Stomach (tissue), 8 donors: ENCODE measurements at regions not wholly inside any gene's neighbourhood (a gene's known extent, or its start where the extent isn't known, plus 50 kb on each side); places are given as distances from the start of the nearest gene placed in this dataset.

Source experiments
- DNase-seq, 2 donors: peaks; one replicate each; pipeline versions ENCODE4 v3.0.0 to v3.0.0-alpha.2; 2013 to 2019
- H3K27ac ChIP-seq, 5 donors: fragments of 200-600 bp in 4 of 5; sonication (generic) in 4 of 5; one replicate each; pipeline ENCODE4 v1.5.1; 2013 to 2019; ENCODE audit warnings: mild to moderate bottlenecking in 1 of 5, moderate library complexity in 1 of 5
- H3K27me3 ChIP-seq, 3 donors: fragments of 200-600 bp; sonication (generic); one replicate each; pipeline ENCODE4 v1.5.1; 2017 to 2019; ENCODE audit warnings: mixed run types in 1 of 3
- H3K36me3 ChIP-seq, 4 donors: fragments of 200-600 bp; sonication (generic); 1 replicate in 3 of 4; 2 replicates in 1 of 4; pipeline ENCODE4 v1.5.1; 2016 to 2019
- H3K4me1 ChIP-seq, 4 donors: fragments of 200-600 bp; sonication (generic); one replicate each; pipeline ENCODE4 v1.5.1; 2016 to 2019
- H3K4me3 ChIP-seq, 4 donors: fragments of 200-600 bp; sonication (generic) in 3 of 4; one replicate each; pipeline ENCODE4 v1.5.1; 2016 to 2019; ENCODE audit warnings: mild to moderate bottlenecking in 1 of 4
- H3K9me3 ChIP-seq, 4 donors: fragments of 200-600 bp; sonication (generic); one replicate each; pipeline ENCODE4 v1.5.1; 2016 to 2019
- EP300 ChIP-seq: sonication (generic); formaldehyde crosslinking; IDR thresholded peaks from one replicate; pipeline ENCODE4 v1.6.1; 2017; ENCODE audit warnings: antibody characterized with exemption
- POLR2A ChIP-seq, 4 donors: fragments of 450-650 bp; IDR thresholded peaks; one replicate each; pipeline ENCODE4 v1.6.1; 2016; ENCODE audit warnings: antibody characterized with exemption in 4 of 4, control low read depth in 2 of 4, mild to moderate bottlenecking in 1 of 4, moderate library complexity in 1 of 4
- POLR2AphosphoS5 ChIP-seq, 3 donors: sonication (generic); formaldehyde crosslinking; IDR thresholded peaks; one replicate each; pipeline ENCODE4 v1.6.1; 2016; ENCODE audit warnings: antibody characterized with exemption in 3 of 3
- WGBS, 5 donors: extraction: QIAGEN DNeasy Blood & Tissue Kit in 3 of 5; methylation state at CpG; one replicate each; pipeline versions ENCODE4 v1.1.5 to v1.1.7; 2013 to 2018; 5-methylcytosine and 5-hydroxymethylcytosine counted together
- intact Hi-C: fragments of 100-400 bp; cut with DNase I; formaldehyde crosslinking; loops from one replicate; pipeline ENCODE4 v1.15.1; 2023; ENCODE audit warnings: low total_unique reads
- TF ChIP-seq, protein P1 (sequence below), 7 experiments: fragments of 450-650 bp in 4 of 7; fragments of 200-600 bp in 3 of 7; sonication (generic) in 3 of 7; IDR thresholded peaks; one replicate each; pipeline ENCODE4 v1.5.1; 2016 to 2019; ENCODE audit warnings: antibody characterized with exemption in 7 of 7, control low read depth in 2 of 7, mild to moderate bottlenecking in 1 of 7
- donor health status: healthy with polysubstance abuse.
- donor health status: Bipolar disorder and iron deficiency.
- donor health status: healthy.

DNA sequence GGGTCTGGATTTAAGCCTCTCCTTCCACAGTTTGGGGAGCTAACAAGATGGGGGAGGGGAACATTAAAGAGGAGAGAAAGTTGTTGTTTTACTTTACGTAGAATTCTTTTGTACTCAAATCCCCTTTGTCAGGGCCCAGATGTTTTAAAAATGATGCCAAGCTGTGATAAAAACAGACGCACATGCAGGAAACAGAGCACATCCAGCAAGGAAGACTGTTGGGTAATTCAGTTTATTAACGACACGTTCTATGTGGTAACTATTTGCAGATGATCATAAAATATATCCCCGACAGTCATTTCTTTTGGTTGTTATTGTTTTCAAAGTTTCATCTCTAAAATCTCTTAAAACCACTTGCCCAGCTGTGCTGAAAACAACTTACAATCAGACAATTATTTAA is 307.0 kb upstream of the PRDM1 start:
- no peaks in the 10 kb centered on the region for H3K36me3 ChIP-seq
- DNase-seq = no peak
- H3K4me1 ChIP-seq = no peaks in the 10 kb centered on the region
- H3K9me3 ChIP-seq = peaks cover 0 to 15% (median 12%) of the 10 kb centered on the region in 4 donors
- H3K27ac ChIP-seq = no peak overlapping the region
- intact Hi-C loops = no loop called here
- 62 to 77% (median 65%) methylated on average over 5 of the region's 5 CpGs for WGBS, 5 donors
- TF ChIP-seq, protein P1, sequence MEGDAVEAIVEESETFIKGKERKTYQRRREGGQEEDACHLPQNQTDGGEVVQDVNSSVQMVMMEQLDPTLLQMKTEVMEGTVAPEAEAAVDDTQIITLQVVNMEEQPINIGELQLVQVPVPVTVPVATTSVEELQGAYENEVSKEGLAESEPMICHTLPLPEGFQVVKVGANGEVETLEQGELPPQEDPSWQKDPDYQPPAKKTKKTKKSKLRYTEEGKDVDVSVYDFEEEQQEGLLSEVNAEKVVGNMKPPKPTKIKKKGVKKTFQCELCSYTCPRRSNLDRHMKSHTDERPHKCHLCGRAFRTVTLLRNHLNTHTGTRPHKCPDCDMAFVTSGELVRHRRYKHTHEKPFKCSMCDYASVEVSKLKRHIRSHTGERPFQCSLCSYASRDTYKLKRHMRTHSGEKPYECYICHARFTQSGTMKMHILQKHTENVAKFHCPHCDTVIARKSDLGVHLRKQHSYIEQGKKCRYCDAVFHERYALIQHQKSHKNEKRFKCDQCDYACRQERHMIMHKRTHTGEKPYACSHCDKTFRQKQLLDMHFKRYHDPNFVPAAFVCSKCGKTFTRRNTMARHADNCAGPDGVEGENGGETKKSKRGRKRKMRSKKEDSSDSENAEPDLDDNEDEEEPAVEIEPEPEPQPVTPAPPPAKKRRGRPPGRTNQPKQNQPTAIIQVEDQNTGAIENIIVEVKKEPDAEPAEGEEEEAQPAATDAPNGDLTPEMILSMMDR (IDR thresholded peaks at IDR 0.05) = no peak
- TF ChIP-seq POLR2AphosphoS5 (IDR thresholded peaks at IDR 0.05) (no peak), EP300 (no peak), POLR2A (IDR thresholded peaks at IDR 0.05) (no peak)
- H3K4me3 ChIP-seq = no peak overlapping the region
- H3K27me3 ChIP-seq = no peaks in the 10 kb centered on the region

- no peaks in the 10 kb centered on the region for H3K36me3 ChIP-seq
- no peak overlapping the region for H3K4me3 ChIP-seq
- H3K27me3 ChIP-seq = no peaks in the 10 kb centered on the region
- H3K4me1 ChIP-seq = no peaks in the 10 kb centered on the region
- WGBS, 5 donors = 84 to 94% (median 85%) methylated on average over 1 of the region's 1 CpG
- peaks cover 0 to 18% (median 12%) of the 10 kb centered on the region in 4 donors for H3K9me3 ChIP-seq
- no peak for DNase-seq
- intact Hi-C loops = no loop called here
- TF ChIP-seq POLR2A (IDR thresholded peaks at IDR 0.05) (no peak), EP300 (no peak), POLR2AphosphoS5 (IDR thresholded peaks at IDR 0.05) (no peak)
- TF ChIP-seq, protein P1 (IDR thresholded peaks at IDR 0.05) = no peak
- H3K27ac ChIP-seq = no peak overlapping the region
Observed at GRCh38 chr6:105775095-105775494, 311.0 kb upstream of the PRDM1 start.

DNA sequence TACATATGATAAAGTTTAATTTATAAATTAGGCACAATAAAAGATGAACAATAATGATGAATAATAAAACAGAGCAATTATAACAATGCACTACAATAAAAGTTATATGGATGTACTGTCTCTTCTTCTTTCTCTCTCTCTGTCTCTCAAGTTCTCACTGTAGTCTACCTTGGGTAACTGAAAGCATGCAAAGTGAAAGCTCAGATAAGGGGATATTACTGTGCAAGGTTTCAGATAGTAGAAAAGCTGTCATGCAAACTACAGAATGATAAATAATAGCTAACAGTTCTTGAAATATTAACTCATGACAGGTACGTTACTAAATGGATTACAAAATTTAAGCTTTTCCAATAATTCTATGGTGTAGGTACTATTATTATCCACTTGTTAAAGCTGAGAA is 311.9 kb upstream of the PRDM1 start:
- peaks cover 0 to 18% (median 12%) of the 10 kb centered on the region in 4 donors for H3K9me3 ChIP-seq
- no peak for DNase-seq
- H3K4me3 ChIP-seq = no peak overlapping the region
- no peak overlapping the region for H3K27ac ChIP-seq
- no peaks in the 10 kb centered on the region for H3K36me3 ChIP-seq
- intact Hi-C loops = no loop called here
- no peaks in the 10 kb centered on the region for H3K4me1 ChIP-seq
- 72 to 89% (median 80%) methylated on average over 1 of the region's 1 CpG for WGBS, 5 donors
- no peaks in the 10 kb centered on the region for H3K27me3 ChIP-seq
- TF ChIP-seq POLR2AphosphoS5 (IDR thresholded peaks at IDR 0.05) = no peak

GRCh38 chr6:105771313-105771970 is 314.7 kb upstream of the PRDM1 start:
- Histone ChIP-seq H3K36me3 (no peaks in the 10 kb centered on the region), H3K27ac (no peak overlapping the region), H3K4me3 (no peak overlapping the region), H3K4me1 (no peaks in the 10 kb centered on the region), H3K27me3 (no peaks in the 10 kb centered on the region), H3K9me3 (peaks cover 0 to 18% (median 12%) of the 10 kb centered on the region in 4 donors)
- DNase-seq = no peak
- 76 to 95% (median 90%) methylated on average over 1 of the region's 1 CpG for WGBS, 5 donors
- TF ChIP-seq POLR2AphosphoS5 (IDR thresholded peaks at IDR 0.05) (no peak), EP300 (no peak), POLR2A (IDR thresholded peaks at IDR 0.05) (no peak)
- TF ChIP-seq, protein P1 (IDR thresholded peaks at IDR 0.05) = no peak
- intact Hi-C loops = no loop called here

GRCh38 chr6:105769987-105770386 is 316.1 kb upstream of the PRDM1 start:
- Histone ChIP-seq H3K4me1 (no peaks in the 10 kb centered on the region), H3K36me3 (no peaks in the 10 kb centered on the region), H3K4me3 (no peak overlapping the region), H3K27me3 (no peaks in the 10 kb centered on the region), H3K9me3 (peaks cover 0 to 8% (median 4%) of the 10 kb centered on the region in 4 donors), H3K27ac (no peak overlapping the region)
- intact Hi-C loops = no loop called here
- DNase-seq = no peak
- TF ChIP-seq, protein P1 (IDR thresholded peaks at IDR 0.05) = no peak
- TF ChIP-seq POLR2AphosphoS5 (IDR thresholded peaks at IDR 0.05) = no peak
- TF ChIP-seq EP300 = no peak
- TF ChIP-seq POLR2A (IDR thresholded peaks at IDR 0.05) = no peak
- 73 to 94% (median 85%) methylated on average over 2 of the region's 2 CpGs for WGBS, 5 donors
